Osteoblast (primary cell): ENCODE measurements at regions not wholly inside any gene's neighbourhood (a gene's known extent, or its start where the extent isn't known, plus 50 kb on each side); places are given as distances from the start of the nearest gene placed in this dataset.
A peak's percentile ranks its signal among the peaks of the same experiment; 100 is the strongest.

Experiments
- DNase-seq: peaks from one replicate; pipeline ENCODE4 v3.0.0; 2011; ENCODE audit warnings: low spot score, mixed read lengths; ENCODE audit not compliant: insufficient read length; ENCODE audit errors: missing footprints
- H2AFZ ChIP-seq: 2 replicates; pipeline ENCODE4 v1.6.0; 2011; ENCODE audit warnings: mild to moderate bottlenecking, low read length
- H3K27ac ChIP-seq: 2 replicates; pipeline ENCODE4 v1.5.1; 2011; ENCODE audit warnings: mild to moderate bottlenecking, low read depth, low read length, moderate library complexity
- H3K27me3 ChIP-seq: 2 replicates; pipeline ENCODE4 v1.6.0; 2012; ENCODE audit warnings: mild to moderate bottlenecking, control low read depth, inconsistent platforms, low read length, moderate library complexity; ENCODE audit not compliant: insufficient read depth
- H3K36me3 ChIP-seq: 2 replicates; pipeline ENCODE4 v1.5.1; 2011; ENCODE audit warnings: mild to moderate bottlenecking, low read length, control low read depth, moderate library complexity; ENCODE audit not compliant: insufficient read depth
- H3K4me1 ChIP-seq: 2 replicates; pipeline ENCODE4 v1.5.1; 2011; ENCODE audit warnings: mild to moderate bottlenecking, low read length, control low read depth, moderate library complexity; ENCODE audit not compliant: insufficient read depth
- H3K4me2 ChIP-seq: 2 replicates; pipeline ENCODE4 v1.6.0; 2011; ENCODE audit warnings: mild to moderate bottlenecking, low read length; ENCODE audit not compliant: insufficient read depth
- H3K4me3 ChIP-seq: fragments of 200-600 bp; sonication (generic); 3 replicates; pipeline ENCODE4 v1.5.1; 2012; ENCODE audit warnings: mild to moderate bottlenecking, low read length, inconsistent platforms; ENCODE audit not compliant: insufficient read depth
- H3K79me2 ChIP-seq: 2 replicates; pipeline ENCODE4 v1.6.0; 2012; ENCODE audit warnings: mild to moderate bottlenecking, low read length, control low read depth, inconsistent platforms; ENCODE audit not compliant: insufficient read depth
- H3K9me3 ChIP-seq: 2 replicates; pipeline ENCODE4 v1.5.1; 2011; ENCODE audit warnings: low read depth, low read length, control low read depth
- H4K20me1 ChIP-seq: 2 replicates; pipeline ENCODE4 v1.6.0; 2012; ENCODE audit warnings: mild to moderate bottlenecking, low read length, control low read depth; ENCODE audit not compliant: insufficient read depth
- TF ChIP-seq, protein P1 (sequence below): IDR thresholded peaks from 2 replicates; pipeline ENCODE4 v1.5.1; 2011; ENCODE audit warnings: mild to moderate bottlenecking, low read depth, low read length, moderate library complexity; ENCODE audit errors: extremely low read depth

DNA sequence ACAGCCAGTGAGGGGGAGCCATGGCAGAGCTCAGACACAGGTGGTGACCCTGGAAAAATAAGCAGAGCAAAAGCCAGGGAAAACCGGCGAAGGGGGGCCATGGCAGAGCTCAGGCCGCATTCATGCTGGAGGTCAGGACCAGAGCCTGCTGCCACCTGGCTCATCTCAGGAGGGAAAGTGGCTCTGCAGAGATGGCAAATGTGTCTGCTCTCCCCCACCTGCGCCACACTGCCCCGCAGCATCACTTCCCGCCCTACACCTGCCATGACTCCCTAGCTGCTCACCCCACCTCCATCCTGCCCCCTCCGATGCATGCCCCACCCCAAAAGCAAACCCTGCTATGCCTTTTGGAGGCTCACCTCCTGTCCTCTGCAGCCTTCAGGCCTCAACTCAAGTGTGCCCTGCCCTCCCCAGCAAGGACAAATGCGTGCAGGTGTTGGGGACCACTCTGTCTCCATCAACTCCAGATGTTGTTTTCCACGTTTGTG, 123.2 kb upstream of the FGF3 start:
- H3K4me1 ChIP-seq: no peaks in the 10 kb centered on the region
- DNase-seq: no peak
- H3K27ac ChIP-seq: no peak overlapping the region
- no peak overlapping the region for H2AFZ ChIP-seq
- H3K36me3 ChIP-seq: no peaks in the 10 kb centered on the region
- no peak overlapping the region for H3K4me2 ChIP-seq
- TF ChIP-seq, protein P1, sequence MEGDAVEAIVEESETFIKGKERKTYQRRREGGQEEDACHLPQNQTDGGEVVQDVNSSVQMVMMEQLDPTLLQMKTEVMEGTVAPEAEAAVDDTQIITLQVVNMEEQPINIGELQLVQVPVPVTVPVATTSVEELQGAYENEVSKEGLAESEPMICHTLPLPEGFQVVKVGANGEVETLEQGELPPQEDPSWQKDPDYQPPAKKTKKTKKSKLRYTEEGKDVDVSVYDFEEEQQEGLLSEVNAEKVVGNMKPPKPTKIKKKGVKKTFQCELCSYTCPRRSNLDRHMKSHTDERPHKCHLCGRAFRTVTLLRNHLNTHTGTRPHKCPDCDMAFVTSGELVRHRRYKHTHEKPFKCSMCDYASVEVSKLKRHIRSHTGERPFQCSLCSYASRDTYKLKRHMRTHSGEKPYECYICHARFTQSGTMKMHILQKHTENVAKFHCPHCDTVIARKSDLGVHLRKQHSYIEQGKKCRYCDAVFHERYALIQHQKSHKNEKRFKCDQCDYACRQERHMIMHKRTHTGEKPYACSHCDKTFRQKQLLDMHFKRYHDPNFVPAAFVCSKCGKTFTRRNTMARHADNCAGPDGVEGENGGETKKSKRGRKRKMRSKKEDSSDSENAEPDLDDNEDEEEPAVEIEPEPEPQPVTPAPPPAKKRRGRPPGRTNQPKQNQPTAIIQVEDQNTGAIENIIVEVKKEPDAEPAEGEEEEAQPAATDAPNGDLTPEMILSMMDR: no peak
- H4K20me1 ChIP-seq: no peaks in the 10 kb centered on the region
- no peaks in the 10 kb centered on the region for H3K9me3 ChIP-seq
- no peaks in the 10 kb centered on the region for H3K79me2 ChIP-seq
- H3K27me3 ChIP-seq: peaks cover 26% of the 10 kb centered on the region
- no peak overlapping the region for H3K4me3 ChIP-seq

DNA sequence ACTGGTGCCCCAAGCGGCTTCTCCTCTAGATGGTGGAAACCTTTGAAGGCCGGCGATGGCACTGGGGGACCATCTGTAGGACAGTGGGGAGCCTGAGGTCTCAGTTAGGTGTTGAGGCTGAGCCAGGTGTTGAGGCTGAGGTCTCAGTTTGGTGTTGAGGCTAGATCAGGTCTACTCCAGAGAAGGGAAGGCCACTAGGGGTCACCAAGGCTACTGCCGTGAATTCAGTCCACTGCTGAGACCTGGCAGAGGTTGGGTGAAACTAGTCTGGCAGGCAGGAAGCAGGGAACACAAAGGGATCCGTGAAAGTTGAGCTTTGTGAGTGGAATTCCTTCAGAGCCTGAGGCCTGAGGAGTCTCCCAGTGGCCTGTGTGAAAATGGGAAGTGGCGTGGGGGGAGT, 123.8 kb upstream of the FGF3 start:
- TF ChIP-seq, protein P1: peak; percentile 41
- no peaks in the 10 kb centered on the region for H4K20me1 ChIP-seq
- no peaks in the 10 kb centered on the region for H3K9me3 ChIP-seq
- H3K4me3 ChIP-seq: no peak overlapping the region
- no peak overlapping the region for H3K4me2 ChIP-seq
- no peak overlapping the region for H3K27ac ChIP-seq
- DNase-seq: peak; percentile 78
- H3K79me2 ChIP-seq: no peaks in the 10 kb centered on the region
- peaks cover 24% of the 10 kb centered on the region for H3K27me3 ChIP-seq
- H2AFZ ChIP-seq: no peak overlapping the region
- H3K4me1 ChIP-seq: no peaks in the 10 kb centered on the region
- H3K36me3 ChIP-seq: no peaks in the 10 kb centered on the region

DNA sequence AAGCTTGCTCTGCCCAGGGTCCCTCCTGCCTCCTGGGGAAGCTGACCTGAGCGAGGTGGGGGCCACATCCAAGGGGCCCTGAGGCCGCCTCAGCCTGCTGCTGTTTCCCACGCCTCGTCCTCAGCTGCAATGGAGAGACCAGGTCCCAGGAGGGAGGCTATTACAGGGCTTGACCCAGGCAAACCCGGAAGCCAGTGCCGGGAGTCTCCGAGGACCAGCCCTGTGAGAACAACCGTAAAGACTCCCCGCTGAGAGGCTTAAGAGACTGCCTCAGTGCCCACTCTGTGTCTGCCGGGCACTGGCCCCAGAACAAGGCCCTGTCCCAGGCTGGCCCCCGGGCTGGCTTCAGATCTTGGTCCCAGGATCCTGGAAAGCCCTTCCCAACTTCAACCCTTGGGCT, 124.3 kb upstream of the FGF3 start:
- no peak overlapping the region for H3K27ac ChIP-seq
- H3K79me2 ChIP-seq: no peaks in the 10 kb centered on the region
- peaks cover 24% of the 10 kb centered on the region for H3K27me3 ChIP-seq
- no peak for DNase-seq
- H2AFZ ChIP-seq: no peak overlapping the region
- H3K36me3 ChIP-seq: no peaks in the 10 kb centered on the region
- H3K4me3 ChIP-seq: no peak overlapping the region
- TF ChIP-seq, protein P1: no peak
- no peaks in the 10 kb centered on the region for H3K9me3 ChIP-seq
- peaks cover under 1% of the 10 kb centered on the region for H3K4me1 ChIP-seq
- H4K20me1 ChIP-seq: no peaks in the 10 kb centered on the region
- H3K4me2 ChIP-seq: no peak overlapping the region

DNA sequence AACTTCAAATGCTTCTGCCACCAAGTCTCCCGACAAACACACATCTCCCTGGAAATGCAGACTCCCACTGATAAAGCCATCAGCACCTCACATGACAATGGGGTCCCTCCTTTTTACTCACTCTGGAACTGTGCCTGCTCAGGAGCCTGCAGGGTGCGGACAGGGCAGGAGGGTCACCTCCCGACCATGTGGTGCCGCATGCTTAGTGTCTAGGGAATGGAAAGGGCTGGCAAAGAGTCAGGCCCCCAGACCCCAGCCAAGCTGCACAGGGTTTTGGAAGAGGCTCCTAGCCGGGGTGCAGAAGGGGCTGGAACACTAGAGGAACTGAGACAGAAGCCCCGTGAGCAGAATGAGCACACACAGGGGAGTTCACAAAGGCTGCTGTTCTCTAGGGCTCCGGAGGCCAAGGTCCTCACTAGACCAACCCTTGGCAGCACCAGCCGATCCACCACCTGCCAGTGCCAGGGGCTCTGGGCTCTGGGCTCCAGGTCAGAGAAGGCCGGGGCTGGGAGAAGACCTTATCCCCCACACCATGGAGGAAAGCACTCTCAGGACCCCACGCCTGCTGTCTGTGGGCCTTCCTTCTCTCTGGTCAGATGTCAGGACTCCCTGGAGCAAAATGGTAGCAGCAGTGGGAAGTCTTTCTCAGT, 125.1 kb upstream of the FGF3 start:
- Histone ChIP-seq H3K4me3 (no peak overlapping the region), H3K4me1 (peaks cover 8% of the 10 kb centered on the region), H3K36me3 (no peaks in the 10 kb centered on the region), H3K27ac (no peak overlapping the region), H4K20me1 (no peaks in the 10 kb centered on the region), H3K9me3 (no peaks in the 10 kb centered on the region), H2AFZ (no peak overlapping the region), H3K4me2 (no peak overlapping the region), H3K79me2 (no peaks in the 10 kb centered on the region), H3K27me3 (peaks cover 24% of the 10 kb centered on the region)
- DNase-seq: no peak
- TF ChIP-seq, protein P1: no peak
